MG63 (cell line): ENCODE measurements at regions not wholly inside any gene's neighbourhood (a gene's known extent, or its start where the extent isn't known, plus 50 kb on each side); places are given as distances from the start of the nearest gene placed in this dataset.

Source experiments
- DNase-seq: peaks from one replicate; pipeline ENCODE4 v3.0.0-alpha.2; 2020
- H3K27me3 ChIP-seq: fragments of 250-450 bp; sonication (Bioruptor Pico); 2 replicates; pipeline ENCODE4 v1.5.1; 2020; ENCODE audit warnings: mild to moderate bottlenecking, moderate library complexity
- H3K36me3 ChIP-seq: fragments of 250-450 bp; sonication (Bioruptor Pico); 2 replicates; pipeline ENCODE4 v1.5.1; 2020; ENCODE audit warnings: mild to moderate bottlenecking, moderate library complexity
- H3K4me3 ChIP-seq: fragments of 250-450 bp; sonication (Bioruptor Pico); 2 replicates; pipeline ENCODE4 v1.5.1; 2020; ENCODE audit warnings: mild to moderate bottlenecking, moderate library complexity
- H3K9me3 ChIP-seq: fragments of 250-450 bp; sonication (Bioruptor Pico); 2 replicates; pipeline ENCODE4 v1.5.1; 2020; ENCODE audit warnings: mild to moderate bottlenecking, moderate library complexity

- Histone ChIP-seq H3K4me3 (no peak overlapping the region), H3K36me3 (no peaks in the 10 kb centered on the region), H3K27me3 (no peaks in the 10 kb centered on the region), H3K9me3 (no peaks in the 10 kb centered on the region)
- DNase-seq = no peak
Measured at GRCh38 chr10:121189066-121189465, 337.9 kb downstream of the WDR11 start.

GRCh38 chr10:121194696-121195523, 343.7 kb downstream of the WDR11 start:
- Histone ChIP-seq H3K27me3 (no peaks in the 10 kb centered on the region), H3K4me3 (no peak overlapping the region), H3K9me3 (no peaks in the 10 kb centered on the region), H3K36me3 (no peaks in the 10 kb centered on the region)
- no peak for DNase-seq

GRCh38 chr10:121195524-121195910, 344.4 kb downstream of the WDR11 start:
- no peak for DNase-seq
- Histone ChIP-seq H3K27me3 (no peaks in the 10 kb centered on the region), H3K36me3 (no peaks in the 10 kb centered on the region), H3K4me3 (no peak overlapping the region), H3K9me3 (no peaks in the 10 kb centered on the region)

- Histone ChIP-seq H3K27me3 (no peaks in the 10 kb centered on the region), H3K4me3 (no peak overlapping the region), H3K9me3 (no peaks in the 10 kb centered on the region), H3K36me3 (no peaks in the 10 kb centered on the region)
- DNase-seq = no peak
Measured at GRCh38 chr10:121199081-121199480, 347.9 kb downstream of the WDR11 start.

GRCh38 chr10:121205625-121206024, 354.5 kb downstream of the WDR11 start:
- Histone ChIP-seq H3K9me3 (no peaks in the 10 kb centered on the region), H3K4me3 (no peak overlapping the region), H3K27me3 (no peaks in the 10 kb centered on the region), H3K36me3 (no peaks in the 10 kb centered on the region)
- no peak for DNase-seq

GRCh38 chr10:121211446-121211845, 360.3 kb downstream of the WDR11 start:
- no peak overlapping the region for H3K4me3 ChIP-seq
- H3K27me3 ChIP-seq = no peaks in the 10 kb centered on the region
- H3K36me3 ChIP-seq = no peaks in the 10 kb centered on the region
- no peaks in the 10 kb centered on the region for H3K9me3 ChIP-seq
- DNase-seq = no peak

GRCh38 chr10:121213437-121213836, 362.3 kb downstream of the WDR11 start:
- no peak for DNase-seq
- Histone ChIP-seq H3K36me3 (no peaks in the 10 kb centered on the region), H3K4me3 (no peak overlapping the region), H3K27me3 (no peaks in the 10 kb centered on the region), H3K9me3 (no peaks in the 10 kb centered on the region)

- H3K9me3 ChIP-seq = no peaks in the 10 kb centered on the region
- no peak overlapping the region for H3K4me3 ChIP-seq
Measured at GRCh38 chr10:121216295-121216694, 365.1 kb downstream of the WDR11 start.

GRCh38 chr10:121216721-121217181, 365.6 kb downstream of the WDR11 start:
- no peaks in the 10 kb centered on the region for H3K36me3 ChIP-seq
- DNase-seq = peak; percentile 50
- no peak overlapping the region for H3K4me3 ChIP-seq
- no peaks in the 10 kb centered on the region for H3K9me3 ChIP-seq
- H3K27me3 ChIP-seq = no peaks in the 10 kb centered on the region

More at GRCh38 chr10:121216295-121216694, 365.1 kb downstream of the WDR11 start:
- H3K36me3 ChIP-seq = no peaks in the 10 kb centered on the region
- DNase-seq = no peak
- H3K27me3 ChIP-seq = no peaks in the 10 kb centered on the region

- H3K36me3 ChIP-seq = no peaks in the 10 kb centered on the region
- H3K9me3 ChIP-seq = no peaks in the 10 kb centered on the region
- DNase-seq = no peak
- H3K27me3 ChIP-seq = no peaks in the 10 kb centered on the region
- no peak overlapping the region for H3K4me3 ChIP-seq
Measured at GRCh38 chr10:121217331-121217730, 366.2 kb downstream of the WDR11 start.

GRCh38 chr10:121221072-121221471, 369.9 kb downstream of the WDR11 start:
- no peaks in the 10 kb centered on the region for H3K27me3 ChIP-seq
- no peaks in the 10 kb centered on the region for H3K9me3 ChIP-seq
- H3K4me3 ChIP-seq = no peak overlapping the region
- no peak for DNase-seq
- no peaks in the 10 kb centered on the region for H3K36me3 ChIP-seq

GRCh38 chr10:121221991-121222390, 370.8 kb downstream of the WDR11 start:
- no peaks in the 10 kb centered on the region for H3K27me3 ChIP-seq
- DNase-seq = no peak
- no peaks in the 10 kb centered on the region for H3K9me3 ChIP-seq
- H3K36me3 ChIP-seq = no peaks in the 10 kb centered on the region
- no peak overlapping the region for H3K4me3 ChIP-seq

- no peaks in the 10 kb centered on the region for H3K27me3 ChIP-seq
- no peaks in the 10 kb centered on the region for H3K36me3 ChIP-seq
- DNase-seq = no peak
- no peaks in the 10 kb centered on the region for H3K9me3 ChIP-seq
- no peak overlapping the region for H3K4me3 ChIP-seq
Measured at GRCh38 chr10:121222842-121223241, 371.7 kb downstream of the WDR11 start.

- DNase-seq = no peak
- Histone ChIP-seq H3K36me3 (no peaks in the 10 kb centered on the region), H3K4me3 (no peak overlapping the region), H3K27me3 (no peaks in the 10 kb centered on the region), H3K9me3 (no peaks in the 10 kb centered on the region)
Measured at GRCh38 chr10:121231079-121231478, 367.2 kb downstream of the FGFR2 start.

GRCh38 chr10:121232494-121232893, 365.8 kb downstream of the FGFR2 start:
- Histone ChIP-seq H3K36me3 (no peaks in the 10 kb centered on the region), H3K9me3 (no peaks in the 10 kb centered on the region)
- DNase-seq = no peak

GRCh38 chr10:121235692-121236091, 362.6 kb downstream of the FGFR2 start:
- no peaks in the 10 kb centered on the region for H3K9me3 ChIP-seq
- DNase-seq = no peak
- H3K36me3 ChIP-seq = no peaks in the 10 kb centered on the region
- no peak overlapping the region for H3K4me3 ChIP-seq
- H3K27me3 ChIP-seq = no peaks in the 10 kb centered on the region

More at GRCh38 chr10:121232494-121232893, 365.8 kb downstream of the FGFR2 start:
- Histone ChIP-seq H3K4me3 (no peak overlapping the region), H3K27me3 (no peaks in the 10 kb centered on the region)

- Histone ChIP-seq H3K9me3 (no peaks in the 10 kb centered on the region), H3K4me3 (no peak overlapping the region), H3K27me3 (no peaks in the 10 kb centered on the region), H3K36me3 (no peaks in the 10 kb centered on the region)
- no peak for DNase-seq
Measured at GRCh38 chr10:121236621-121237020, 361.6 kb downstream of the FGFR2 start.

- no peak for DNase-seq
- H3K36me3 ChIP-seq = no peaks in the 10 kb centered on the region
- no peak overlapping the region for H3K4me3 ChIP-seq
- no peaks in the 10 kb centered on the region for H3K9me3 ChIP-seq
- H3K27me3 ChIP-seq = no peaks in the 10 kb centered on the region
Measured at GRCh38 chr10:121237718-121238117, 360.5 kb downstream of the FGFR2 start.
